DND-41 (cell line): ENCODE measurements at regions not wholly inside any gene's neighbourhood (a gene's known extent, or its start where the extent isn't known, plus 50 kb on each side); places are given as distances from the start of the nearest gene placed in this dataset.

Experiments
- ATAC-seq: fragments of 200-7000 bp; cut with Tn5 transposase; 3 replicates; pipeline ENCODE4 v1.9.1; 2021; ENCODE audit warnings: low read depth; ENCODE audit not compliant: insufficient read depth
- DNase-seq: peaks from one replicate; pipeline ENCODE4 v3.0.0-alpha.2; 2020
- H2AFZ ChIP-seq: 2 replicates; pipeline ENCODE4 v1.6.0; 2012; ENCODE audit warnings: low read depth, low read length
- H3K27ac ChIP-seq: 2 replicates; pipeline ENCODE4 v1.5.1; 2012; ENCODE audit warnings: low read length, inconsistent platforms
- H3K27me3 ChIP-seq: fragments of 200-600 bp; sonication (generic); 2 replicates; pipeline ENCODE4 v1.6.0; 2012; ENCODE audit warnings: low read length, mild to moderate bottlenecking, inconsistent platforms; ENCODE audit not compliant: insufficient read depth, poor library complexity
- H3K36me3 ChIP-seq: 2 replicates; pipeline ENCODE4 v1.5.1; 2012; ENCODE audit warnings: low read length, inconsistent platforms; ENCODE audit not compliant: insufficient read depth
- H3K4me1 ChIP-seq: 2 replicates; pipeline ENCODE4 v1.5.1; 2012; ENCODE audit warnings: mild to moderate bottlenecking, low read length; ENCODE audit not compliant: insufficient read depth
- H3K4me2 ChIP-seq: 2 replicates; pipeline ENCODE4 v1.6.0; 2012; ENCODE audit warnings: mild to moderate bottlenecking, moderate library complexity, low read length, inconsistent platforms; ENCODE audit not compliant: insufficient read depth
- H3K4me3 ChIP-seq, 2 experiments: fragments of 200-600 bp in 1 of 2; shearing (Covaris generic) in 1 of 2; 2 replicates each; pipeline ENCODE4 v1.5.1; 2012 to 2016; ENCODE audit warnings: inconsistent platforms in 2 of 2, low read length in 2 of 2, mild to moderate bottlenecking in 2 of 2, low read depth in 1 of 2, moderate library complexity in 1 of 2
- H3K79me2 ChIP-seq: 2 replicates; pipeline ENCODE4 v1.6.0; 2012; ENCODE audit warnings: low read length, inconsistent platforms; ENCODE audit not compliant: insufficient read depth
- H3K9ac ChIP-seq: 2 replicates; pipeline ENCODE4 v1.6.0; 2012; ENCODE audit warnings: low read depth, mild to moderate bottlenecking, inconsistent platforms, low read length, moderate library complexity
- H3K9me3 ChIP-seq: 2 replicates; pipeline ENCODE4 v1.5.1; 2012; ENCODE audit warnings: low read length, moderate library complexity, mild to moderate bottlenecking, inconsistent platforms; ENCODE audit not compliant: insufficient read depth, severe bottlenecking
- H4K20me1 ChIP-seq: 2 replicates; pipeline ENCODE4 v1.6.0; 2012; ENCODE audit warnings: low read length; ENCODE audit not compliant: insufficient read depth
- EZH2 ChIP-seq: IDR thresholded peaks from 3 replicates; pipeline ENCODE4 v1.6.1; 2012; ENCODE audit warnings: borderline replicate concordance, low read depth, mild to moderate bottlenecking, moderate library complexity, low read length, inconsistent platforms; ENCODE audit not compliant: severe bottlenecking
- TF ChIP-seq, protein P1 (sequence below): IDR thresholded peaks from 2 replicates; pipeline ENCODE4 v1.5.1; 2012; ENCODE audit warnings: borderline replicate concordance, low read length, moderate library complexity, mild to moderate bottlenecking; ENCODE audit not compliant: poor library complexity, severe bottlenecking; ENCODE audit errors: extremely low read depth

DNA sequence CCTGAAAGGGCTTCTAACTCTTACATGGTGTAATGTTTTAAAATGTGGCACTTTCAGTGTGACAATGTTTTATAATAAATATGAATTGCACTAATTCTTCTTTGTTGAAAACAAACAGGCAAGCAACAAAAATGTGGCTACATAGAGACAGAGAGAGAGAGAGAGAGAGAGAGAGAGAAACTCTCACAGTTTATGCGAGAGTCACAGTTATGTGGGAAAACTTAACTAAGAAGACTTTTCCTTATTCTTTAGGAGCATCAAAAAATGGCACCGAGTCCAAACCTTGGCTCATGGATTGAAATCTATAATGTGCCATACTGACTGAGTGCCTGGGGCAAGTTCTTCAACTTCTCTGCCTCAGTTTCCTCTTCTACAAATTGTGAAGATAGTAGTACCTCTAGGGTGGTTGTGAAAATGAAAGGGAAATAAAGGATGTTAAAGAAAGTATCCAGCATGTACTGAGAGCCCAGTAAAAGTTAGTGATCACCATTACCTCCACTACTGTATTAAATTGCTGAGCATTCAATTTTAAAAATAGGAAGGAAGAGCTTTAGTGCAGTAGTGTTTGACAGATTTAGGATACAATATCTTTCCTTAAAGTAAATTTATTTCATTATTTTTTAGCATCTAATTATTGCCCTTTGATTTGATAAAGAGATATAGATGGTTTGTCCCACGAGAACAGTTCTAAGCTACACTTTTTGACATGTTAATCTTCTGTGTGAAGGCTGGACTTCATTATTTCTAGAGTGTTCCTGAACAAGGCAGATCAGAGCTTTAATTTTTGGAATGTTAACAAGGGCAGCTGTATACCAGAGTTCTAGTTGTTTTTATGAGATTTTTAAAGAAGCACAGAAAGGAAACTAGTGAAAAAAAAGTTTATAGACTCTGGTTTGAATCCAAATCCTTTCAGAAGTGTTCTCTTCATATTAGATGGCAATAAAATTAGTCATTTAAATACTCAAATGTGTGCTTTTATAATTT lies 187.5 kb upstream of the ANK2 start:
- no peaks in the 10 kb centered on the region for H4K20me1 ChIP-seq
- no peak overlapping the region for H3K4me2 ChIP-seq
- no peak for TF ChIP-seq EZH2
- TF ChIP-seq, protein P1, sequence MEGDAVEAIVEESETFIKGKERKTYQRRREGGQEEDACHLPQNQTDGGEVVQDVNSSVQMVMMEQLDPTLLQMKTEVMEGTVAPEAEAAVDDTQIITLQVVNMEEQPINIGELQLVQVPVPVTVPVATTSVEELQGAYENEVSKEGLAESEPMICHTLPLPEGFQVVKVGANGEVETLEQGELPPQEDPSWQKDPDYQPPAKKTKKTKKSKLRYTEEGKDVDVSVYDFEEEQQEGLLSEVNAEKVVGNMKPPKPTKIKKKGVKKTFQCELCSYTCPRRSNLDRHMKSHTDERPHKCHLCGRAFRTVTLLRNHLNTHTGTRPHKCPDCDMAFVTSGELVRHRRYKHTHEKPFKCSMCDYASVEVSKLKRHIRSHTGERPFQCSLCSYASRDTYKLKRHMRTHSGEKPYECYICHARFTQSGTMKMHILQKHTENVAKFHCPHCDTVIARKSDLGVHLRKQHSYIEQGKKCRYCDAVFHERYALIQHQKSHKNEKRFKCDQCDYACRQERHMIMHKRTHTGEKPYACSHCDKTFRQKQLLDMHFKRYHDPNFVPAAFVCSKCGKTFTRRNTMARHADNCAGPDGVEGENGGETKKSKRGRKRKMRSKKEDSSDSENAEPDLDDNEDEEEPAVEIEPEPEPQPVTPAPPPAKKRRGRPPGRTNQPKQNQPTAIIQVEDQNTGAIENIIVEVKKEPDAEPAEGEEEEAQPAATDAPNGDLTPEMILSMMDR: no peak
- H2AFZ ChIP-seq: no peak overlapping the region
- H3K4me3 ChIP-seq: no peak overlapping the region
- ATAC-seq (no peak), DNase-seq (no peak)
- no peaks in the 10 kb centered on the region for H3K36me3 ChIP-seq
- no peaks in the 10 kb centered on the region for H3K27me3 ChIP-seq
- no peaks in the 10 kb centered on the region for H3K4me1 ChIP-seq
- no peaks in the 10 kb centered on the region for H3K9me3 ChIP-seq
- H3K27ac ChIP-seq: no peak overlapping the region
- no peak overlapping the region for H3K9ac ChIP-seq
- H3K79me2 ChIP-seq: no peaks in the 10 kb centered on the region

DNA sequence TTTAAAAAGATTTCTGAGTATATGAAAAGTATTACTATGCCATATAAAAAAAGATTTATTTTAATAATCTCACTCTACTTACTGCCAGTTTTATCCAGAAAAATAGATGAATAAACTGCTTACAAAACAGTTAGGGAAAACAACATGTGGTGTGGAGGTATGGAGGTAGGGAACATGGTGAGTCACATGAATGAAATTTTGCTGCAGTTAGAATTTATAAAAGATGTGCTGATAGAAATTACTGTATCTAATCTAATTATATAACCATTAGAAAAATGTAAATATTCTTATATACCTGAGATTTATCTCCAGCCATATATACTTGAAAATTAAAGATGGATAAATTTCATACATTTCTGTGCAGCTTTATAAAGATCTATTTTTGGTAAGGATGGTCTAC lies 184.0 kb upstream of the ANK2 start:
- H3K4me2 ChIP-seq: no peak overlapping the region
- TF ChIP-seq EZH2: no peak
- TF ChIP-seq, protein P1: no peak
- H3K36me3 ChIP-seq: no peaks in the 10 kb centered on the region
- H3K9me3 ChIP-seq: no peaks in the 10 kb centered on the region
- H3K27me3 ChIP-seq: no peaks in the 10 kb centered on the region
- H3K79me2 ChIP-seq: no peaks in the 10 kb centered on the region
- no peak overlapping the region for H3K9ac ChIP-seq
- H3K4me3 ChIP-seq: no peak overlapping the region
- no peak overlapping the region for H3K27ac ChIP-seq
- H3K4me1 ChIP-seq: no peaks in the 10 kb centered on the region
- no peak for ATAC-seq
- H4K20me1 ChIP-seq: no peaks in the 10 kb centered on the region
- no peak overlapping the region for H2AFZ ChIP-seq
- DNase-seq: no peak

DNA sequence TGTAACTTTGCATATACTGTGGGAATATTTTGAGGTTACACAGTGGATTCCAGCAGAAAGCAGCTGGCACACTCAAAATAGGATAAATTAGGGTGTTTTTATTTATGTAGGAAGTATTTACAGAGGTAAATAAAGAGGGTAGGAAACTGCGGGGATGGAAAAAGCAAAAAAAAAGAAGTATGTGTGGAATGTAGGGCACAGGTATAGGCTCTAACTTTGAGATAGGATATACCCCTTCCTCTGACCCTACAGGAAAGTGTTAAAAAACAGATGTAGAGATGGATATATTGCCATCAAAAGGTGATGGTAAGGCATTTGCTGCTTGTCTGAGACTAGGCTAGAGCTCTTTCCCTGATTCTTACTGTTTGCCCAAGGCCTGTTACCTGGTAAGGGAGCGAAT lies 173.1 kb upstream of the ANK2 start:
- no peak for DNase-seq
- no peaks in the 10 kb centered on the region for H3K9me3 ChIP-seq
- H3K79me2 ChIP-seq: no peaks in the 10 kb centered on the region
- no peak overlapping the region for H3K9ac ChIP-seq
- no peak overlapping the region for H3K4me3 ChIP-seq
- no peak for ATAC-seq
- no peak overlapping the region for H3K27ac ChIP-seq
- H3K36me3 ChIP-seq: no peaks in the 10 kb centered on the region
- H3K4me2 ChIP-seq: no peak overlapping the region
- H3K4me1 ChIP-seq: no peaks in the 10 kb centered on the region
- H2AFZ ChIP-seq: no peak overlapping the region
- H4K20me1 ChIP-seq: no peaks in the 10 kb centered on the region
- no peaks in the 10 kb centered on the region for H3K27me3 ChIP-seq
- TF ChIP-seq, protein P1: no peak
- TF ChIP-seq EZH2: no peak
